H9 (cell line): ENCODE measurements at regions not wholly inside any gene's neighbourhood (a gene's known extent, or its start where the extent isn't known, plus 50 kb on each side); places are given as distances from the start of the nearest gene placed in this dataset.

Source experiments
- DNase-seq: peaks from one replicate; pipeline ENCODE4 v3.0.0-alpha.2; 2017
- H2AFZ ChIP-seq: one replicate; pipeline ENCODE4 v1.6.1; 2013; ENCODE audit warnings: mild to moderate bottlenecking, low read length, control low read depth, moderate library complexity
- H2AK5ac ChIP-seq: 2 replicates; pipeline ENCODE4 v1.6.1; 2013; ENCODE audit warnings: low read length, control low read depth, mixed read lengths; ENCODE audit not compliant: insufficient read length
- H2BK120ac ChIP-seq: one replicate; pipeline ENCODE4 v1.6.1; 2013; ENCODE audit warnings: low read depth, mild to moderate bottlenecking, low read length, control low read depth, inconsistent platforms; ENCODE audit not compliant: poor library complexity, severe bottlenecking
- H2BK12ac ChIP-seq: 2 replicates; pipeline ENCODE4 v1.6.1; 2013; ENCODE audit warnings: low read length, control low read depth, mixed read lengths, low read depth; ENCODE audit not compliant: insufficient read length
- H2BK15ac ChIP-seq: 2 replicates; pipeline ENCODE4 v1.6.1; 2013; ENCODE audit warnings: low read depth, low read length, control low read depth
- H2BK20ac ChIP-seq: one replicate; pipeline ENCODE4 v1.6.1; 2013; ENCODE audit warnings: low read depth, mild to moderate bottlenecking, low read length, control low read depth, inconsistent platforms; ENCODE audit not compliant: poor library complexity, severe bottlenecking
- H2BK5ac ChIP-seq: 2 replicates; pipeline ENCODE4 v1.6.1; 2013; ENCODE audit warnings: low read length, control low read depth, mixed read lengths; ENCODE audit not compliant: insufficient read length
- H3K14ac ChIP-seq: 2 replicates; pipeline ENCODE4 v1.6.1; 2013; ENCODE audit warnings: low read length, control low read depth; ENCODE audit not compliant: insufficient read depth
- H3K18ac ChIP-seq: 2 replicates; pipeline ENCODE4 v1.6.1; 2013; ENCODE audit warnings: low read depth, mild to moderate bottlenecking, mixed read lengths, low read length, control low read depth; ENCODE audit not compliant: insufficient read length
- H3K23ac ChIP-seq: 2 replicates; pipeline ENCODE4 v1.6.1; 2013; ENCODE audit warnings: low read length, control low read depth, mixed read lengths, low read depth; ENCODE audit not compliant: insufficient read length
- H3K23me2 ChIP-seq: 2 replicates; pipeline ENCODE4 v1.6.1; 2013; ENCODE audit warnings: low read depth, mild to moderate bottlenecking, mixed read lengths, low read length, control low read depth; ENCODE audit not compliant: insufficient read length, poor library complexity, severe bottlenecking
- H3K27ac ChIP-seq: 2 replicates; pipeline ENCODE4 v1.5.1; 2013; ENCODE audit warnings: low read length, control low read depth, mixed read lengths, low read depth; ENCODE audit not compliant: insufficient read length
- H3K27me3 ChIP-seq: 2 replicates; pipeline ENCODE4 v1.6.1; 2013; ENCODE audit warnings: low read length, control low read depth, inconsistent platforms; ENCODE audit not compliant: insufficient read depth
- H3K4ac ChIP-seq: 2 replicates; pipeline ENCODE4 v1.6.1; 2013; ENCODE audit warnings: low read depth, mild to moderate bottlenecking, control low read depth, inconsistent platforms, low read length, moderate library complexity
- H3K4me1 ChIP-seq: 2 replicates; pipeline ENCODE4 v1.6.1; 2013; ENCODE audit warnings: low read length, control low read depth, inconsistent platforms; ENCODE audit not compliant: insufficient read depth
- H3K4me2 ChIP-seq: 2 replicates; pipeline ENCODE4 v1.6.1; 2013; ENCODE audit warnings: low read length, control low read depth, mixed read lengths; ENCODE audit not compliant: insufficient read length, insufficient read depth
- H3K56ac ChIP-seq: 2 replicates; pipeline ENCODE4 v1.6.1; 2013; ENCODE audit warnings: low read depth, mild to moderate bottlenecking, mixed read lengths, low read length, control low read depth; ENCODE audit not compliant: insufficient read length
- H3K79me1 ChIP-seq: 2 replicates; pipeline ENCODE4 v1.6.1; 2013; ENCODE audit warnings: low read depth, mild to moderate bottlenecking, moderate library complexity, low read length, control low read depth, inconsistent platforms; ENCODE audit not compliant: insufficient read depth, poor library complexity, severe bottlenecking
- H3K79me2 ChIP-seq: 2 replicates; pipeline ENCODE4 v1.6.1; 2013; ENCODE audit warnings: low read length, control low read depth, inconsistent platforms; ENCODE audit not compliant: insufficient read depth
- H3K9ac ChIP-seq: 2 replicates; pipeline ENCODE4 v1.6.1; 2013; ENCODE audit warnings: low read length, control low read depth, mixed read lengths; ENCODE audit not compliant: insufficient read length; ENCODE audit errors: extremely low read depth
- H3K9me3 ChIP-seq: one replicate; pipeline ENCODE4 v1.6.1; 2013; ENCODE audit warnings: low read depth, low read length, inconsistent platforms; ENCODE audit not compliant: control insufficient read depth
- H3T11ph ChIP-seq: one replicate; pipeline ENCODE4 v1.6.1; 2013; ENCODE audit warnings: mild to moderate bottlenecking, low read length, control low read depth, inconsistent platforms
- H4K20me1 ChIP-seq: one replicate; pipeline ENCODE4 v1.6.1; 2013; ENCODE audit not compliant: control insufficient read depth, insufficient read length, insufficient read depth
- H4K5ac ChIP-seq: 2 replicates; pipeline ENCODE4 v1.6.1; 2013; ENCODE audit warnings: low read depth, mild to moderate bottlenecking, mixed read lengths, low read length, control low read depth; ENCODE audit not compliant: insufficient read length
- H4K8ac ChIP-seq: replicated peaks from 2 replicates; pipeline ENCODE4 v1.6.1; 2013; ENCODE audit warnings: low read length, control low read depth, mixed read lengths, low read depth; ENCODE audit not compliant: insufficient read length
- H4K91ac ChIP-seq: 2 replicates; pipeline ENCODE4 v1.6.1; 2013; ENCODE audit warnings: low read depth, mild to moderate bottlenecking, moderate library complexity, mixed read lengths, low read length, control low read depth; ENCODE audit not compliant: insufficient read length
- H3K27ac Mint-ChIP-seq, 3 experiments: 2 replicates in 2 of 3; 3 replicates in 1 of 3; pipeline ENCODE4 v1.8.0; 2020 to 2021; ENCODE audit warnings: mixed read lengths in 3 of 3, mild to moderate bottlenecking in 1 of 3, moderate library complexity in 1 of 3
- H3K27me3 Mint-ChIP-seq: 2 replicates; pipeline ENCODE4 v1.8.0; 2021; ENCODE audit warnings: low read depth, mild to moderate bottlenecking, moderate library complexity, mixed read lengths
- H3K36me3 Mint-ChIP-seq, 3 experiments: 2 replicates in 2 of 3; 3 replicates in 1 of 3; pipeline ENCODE4 v1.8.0; 2020 to 2021; ENCODE audit warnings: low read depth in 3 of 3, mixed read lengths in 3 of 3; ENCODE audit not compliant: insufficient read depth in 1 of 3
- H3K4me1 Mint-ChIP-seq, 2 experiments: 2 replicates each; pipeline ENCODE4 v1.8.0; 2020; ENCODE audit warnings: mixed read lengths in 2 of 2
- H3K4me3 Mint-ChIP-seq, 2 experiments: 2 replicates in 1 of 2; 3 replicates in 1 of 2; pipeline ENCODE4 v1.8.0; 2020 to 2021; ENCODE audit warnings: mild to moderate bottlenecking in 2 of 2, mixed read lengths in 2 of 2, moderate library complexity in 1 of 2
- H3K9me3 Mint-ChIP-seq, 2 experiments: 2 replicates in 1 of 2; 3 replicates in 1 of 2; pipeline ENCODE4 v1.8.0; 2020; ENCODE audit warnings: mild to moderate bottlenecking in 2 of 2, mixed read lengths in 2 of 2, moderate library complexity in 1 of 2
- WGBS: extraction: QIAGEN DNeasy Blood & Tissue Kit; methylation state at CpG from one replicate; pipeline ENCODE4 v1.1.7; 2013; ENCODE audit warnings: missing lambda C conversion rate, low lambda C conversion rate, mixed read lengths; ENCODE audit not compliant: insufficient read length; ENCODE audit errors: extremely low coverage; 5-methylcytosine and 5-hydroxymethylcytosine counted together
- TF ChIP-seq, protein P1 (sequence below): fragments of 200-600 bp; sonication (generic); conservative IDR thresholded peaks from 3 replicates; pipeline ENCODE4 v1.8.0; 2021; ENCODE audit warnings: antibody characterized with exemption, mild to moderate bottlenecking

- Histone ChIP-seq H4K8ac (no peak overlapping the region), H4K5ac (no peak overlapping the region), H3K9me3 (no peaks in the 10 kb centered on the region), H3K27ac (no peak overlapping the region), H4K91ac (no peak overlapping the region), H3K23me2 (no peaks in the 10 kb centered on the region), H2BK12ac (no peak overlapping the region), H2AFZ (no peak overlapping the region), H3K79me1 (no peaks in the 10 kb centered on the region), H3K14ac (no peak overlapping the region), H3K18ac (no peak overlapping the region), H2BK5ac (no peak overlapping the region), H2AK5ac (no peak overlapping the region), H3K79me2 (no peaks in the 10 kb centered on the region), H3T11ph (no peak overlapping the region), H3K27me3 (no peaks in the 10 kb centered on the region), H3K23ac (no peak overlapping the region), H3K4me2 (no peak overlapping the region), H2BK120ac (no peak overlapping the region), H2BK20ac (no peak overlapping the region), H3K4me1 (no peaks in the 10 kb centered on the region), H3K56ac (no peak overlapping the region), H4K20me1 (no peaks in the 10 kb centered on the region), H3K9ac (no peak overlapping the region), H3K4ac (no peak overlapping the region), H2BK15ac (no peak overlapping the region)
- Mint-ChIP-seq H3K4me1 (no peaks in the 10 kb centered on the region), H3K36me3 (no peaks in the 10 kb centered on the region), H3K27ac (peak overlapping the region in 1 of 3 experiments; percentile 34; a peak in 1 of 7 replicates), H3K4me3 (no peak overlapping the region), H3K9me3 (no peaks in the 10 kb centered on the region), H3K27me3 (no peaks in the 10 kb centered on the region)
- no peak for DNase-seq
- WGBS: no CpG with 5 or more reads among the region's 6 CpGs
- TF ChIP-seq, protein P1, sequence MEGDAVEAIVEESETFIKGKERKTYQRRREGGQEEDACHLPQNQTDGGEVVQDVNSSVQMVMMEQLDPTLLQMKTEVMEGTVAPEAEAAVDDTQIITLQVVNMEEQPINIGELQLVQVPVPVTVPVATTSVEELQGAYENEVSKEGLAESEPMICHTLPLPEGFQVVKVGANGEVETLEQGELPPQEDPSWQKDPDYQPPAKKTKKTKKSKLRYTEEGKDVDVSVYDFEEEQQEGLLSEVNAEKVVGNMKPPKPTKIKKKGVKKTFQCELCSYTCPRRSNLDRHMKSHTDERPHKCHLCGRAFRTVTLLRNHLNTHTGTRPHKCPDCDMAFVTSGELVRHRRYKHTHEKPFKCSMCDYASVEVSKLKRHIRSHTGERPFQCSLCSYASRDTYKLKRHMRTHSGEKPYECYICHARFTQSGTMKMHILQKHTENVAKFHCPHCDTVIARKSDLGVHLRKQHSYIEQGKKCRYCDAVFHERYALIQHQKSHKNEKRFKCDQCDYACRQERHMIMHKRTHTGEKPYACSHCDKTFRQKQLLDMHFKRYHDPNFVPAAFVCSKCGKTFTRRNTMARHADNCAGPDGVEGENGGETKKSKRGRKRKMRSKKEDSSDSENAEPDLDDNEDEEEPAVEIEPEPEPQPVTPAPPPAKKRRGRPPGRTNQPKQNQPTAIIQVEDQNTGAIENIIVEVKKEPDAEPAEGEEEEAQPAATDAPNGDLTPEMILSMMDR: no peak
Observed at GRCh38 chr13:48810013-48810412, 156.3 kb downstream of the CYSLTR2 start.
